IMR-90 (cell line): ENCODE measurements at regions not wholly inside any gene's neighbourhood (a gene's known extent, or its start where the extent isn't known, plus 50 kb on each side); places are given as distances from the start of the nearest gene placed in this dataset.

Experiments used
- ATAC-seq: fragments of 200-7000 bp; cut with Tn5 transposase; 2 replicates; pipeline ENCODE4 v1.9.1; 2020; ENCODE audit warnings: low read depth, mild to moderate bottlenecking, moderate library complexity
- BruUV-seq: library from RNA; stranded (reverse); fragments of 400-500 nt; replicated peaks from 2 replicates; lab custom pipeline; 2021; lab: Mats Ljungman, UMichigan
- CTCF ChIA-PET: fragments of 300-600 bp; formaldehyde crosslinking; extraction: SDS; loops from one replicate; lab custom pipeline; 2021; ENCODE audit warnings: antibody characterized with exemption; lab: Yijun Ruan, JAX
- POLR2A ChIA-PET: fragments of 300-600 bp; sonication (Branson Sonifier 250); formaldehyde crosslinking; loops from one replicate; lab custom pipeline; 2022; ENCODE audit warnings: antibody characterized with exemption; ENCODE audit not compliant: unreplicated experiment; lab: Charles Lee
- DNase-seq: peaks from one replicate; pipeline ENCODE4 v3.0.0; 2013
- H2AFZ ChIP-seq: replicated peaks from 2 replicates; pipeline ENCODE3; 2013; ENCODE audit warnings: low read length, mild to moderate bottlenecking; ENCODE audit not compliant: poor library complexity
- H2AK5ac ChIP-seq: 2 replicates; pipeline ENCODE4 v1.6.1; 2013; ENCODE audit warnings: low read depth, low read length, inconsistent platforms
- H2AK9ac ChIP-seq: replicated peaks from 2 replicates; pipeline ENCODE3; 2013; ENCODE audit warnings: mild to moderate bottlenecking, low read depth, low read length, moderate library complexity; ENCODE audit not compliant: poor library complexity
- H2BK120ac ChIP-seq: 2 replicates; pipeline ENCODE4 v1.6.1; 2013; ENCODE audit warnings: low read depth, low read length, inconsistent platforms
- H2BK15ac ChIP-seq: 3 replicates; pipeline ENCODE4 v1.6.1; 2013; ENCODE audit warnings: low read depth, low read length, inconsistent platforms
- H2BK20ac ChIP-seq: 2 replicates; pipeline ENCODE4 v1.6.1; 2013; ENCODE audit warnings: low read depth, mild to moderate bottlenecking, inconsistent platforms, low read length, moderate library complexity
- H2BK5ac ChIP-seq: 2 replicates; pipeline ENCODE4 v1.6.1; 2013; ENCODE audit warnings: mild to moderate bottlenecking, low read depth, low read length, inconsistent platforms; ENCODE audit not compliant: poor library complexity, severe bottlenecking
- H3K14ac ChIP-seq: replicated peaks from 2 replicates; pipeline ENCODE4 v1.6.1; 2013; ENCODE audit warnings: low read depth, low read length, inconsistent platforms
- H3K18ac ChIP-seq: 2 replicates; pipeline ENCODE4 v1.6.1; 2013; ENCODE audit warnings: low read depth, low read length, control low read depth
- H3K23ac ChIP-seq: 2 replicates; pipeline ENCODE4 v1.6.1; 2013; ENCODE audit warnings: low read depth, low read length, inconsistent platforms
- H3K27ac ChIP-seq: 2 replicates; pipeline ENCODE4 v1.5.1; 2013; ENCODE audit warnings: mild to moderate bottlenecking, control low read depth, low read length; ENCODE audit not compliant: insufficient read depth
- H3K27me3 ChIP-seq: 2 replicates; pipeline ENCODE4 v1.6.1; 2013; ENCODE audit warnings: low read length; ENCODE audit not compliant: control insufficient read depth, insufficient read depth
- H3K36me3 ChIP-seq: 2 replicates; pipeline ENCODE4 v1.6.1; 2013; ENCODE audit warnings: low read length, mixed read lengths; ENCODE audit not compliant: control insufficient read depth, insufficient read depth
- H3K4ac ChIP-seq: 2 replicates; pipeline ENCODE4 v1.6.1; 2013; ENCODE audit warnings: low read depth, low read length, inconsistent platforms
- H3K4me1 ChIP-seq: 2 replicates; pipeline ENCODE4 v1.6.1; 2013; ENCODE audit warnings: low read length, mixed read lengths; ENCODE audit not compliant: control insufficient read depth, insufficient read depth
- H3K4me2 ChIP-seq: 2 replicates; pipeline ENCODE4 v1.6.1; 2013; ENCODE audit warnings: low read depth, mild to moderate bottlenecking, control low read depth, low read length, moderate library complexity
- H3K4me3 ChIP-seq: 2 replicates; pipeline ENCODE4 v1.5.1; 2013; ENCODE audit warnings: low read depth, mild to moderate bottlenecking, control low read depth, low read length, moderate library complexity; ENCODE audit not compliant: insufficient read depth
- H3K56ac ChIP-seq: 2 replicates; pipeline ENCODE4 v1.6.1; 2013; ENCODE audit warnings: low read length, inconsistent platforms; ENCODE audit not compliant: insufficient read depth; ENCODE audit errors: extremely low read depth
- H3K79me1 ChIP-seq, 2 experiments: 2 replicates each; pipeline ENCODE4 v1.6.1; 2013; ENCODE audit warnings: low read length in 2 of 2, inconsistent platforms in 1 of 2, low read depth in 1 of 2
- H3K9ac ChIP-seq: 2 replicates; pipeline ENCODE4 v1.6.1; 2013; ENCODE audit warnings: low read depth, low read length, control low read depth
- H3K9me1 ChIP-seq: 2 replicates; pipeline ENCODE4 v1.6.1; 2013; ENCODE audit warnings: low read length, inconsistent platforms; ENCODE audit not compliant: insufficient read depth
- H3K9me3 ChIP-seq: 2 replicates; pipeline ENCODE4 v1.6.1; 2013; ENCODE audit warnings: low read length; ENCODE audit not compliant: control insufficient read depth, insufficient read depth
- H4K20me1 ChIP-seq: 2 replicates; pipeline ENCODE4 v1.6.1; 2013; ENCODE audit warnings: low read length, inconsistent platforms; ENCODE audit not compliant: insufficient read depth
- H4K5ac ChIP-seq: 2 replicates; pipeline ENCODE4 v1.6.1; 2013; ENCODE audit warnings: mild to moderate bottlenecking, low read depth, low read length, control low read depth
- H4K8ac ChIP-seq, 2 experiments: 2 replicates each; pipeline ENCODE4 v1.6.1; 2013; ENCODE audit warnings: low read depth in 2 of 2, low read length in 2 of 2, control low read depth in 1 of 2, inconsistent platforms in 1 of 2
- H4K91ac ChIP-seq: 2 replicates; pipeline ENCODE4 v1.6.1; 2013; ENCODE audit warnings: low read depth, low read length, inconsistent platforms; ENCODE audit not compliant: insufficient read depth
- BHLHE40 ChIP-seq: fragments of 150-350 bp; IDR thresholded peaks from 2 replicates; pipeline ENCODE4 v1.6.1; 2016; ENCODE audit warnings: mild to moderate bottlenecking, low read depth, low read length
- CHD1 ChIP-seq: IDR thresholded peaks from 2 replicates; pipeline ENCODE4 v1.6.1; 2012; ENCODE audit warnings: low read depth, low read length, improper control_type of control experiment
- MAFK ChIP-seq: IDR thresholded peaks from 2 replicates; pipeline ENCODE4 v1.6.1; 2012; ENCODE audit warnings: low read depth, low read length, improper control_type of control experiment
- MAZ ChIP-seq: IDR thresholded peaks from 2 replicates; pipeline ENCODE4 v1.6.1; 2012; ENCODE audit warnings: low read depth, mild to moderate bottlenecking, low read length, improper control_type of control experiment, moderate library complexity, borderline replicate concordance
- MXI1 ChIP-seq: IDR thresholded peaks from 2 replicates; pipeline ENCODE4 v1.6.1; 2012; ENCODE audit warnings: low read depth, mild to moderate bottlenecking, low read length, moderate library complexity, borderline replicate concordance
- NFE2L2 ChIP-seq: fragments of 150-350 bp; IDR thresholded peaks from 2 replicates; pipeline ENCODE4 v1.6.1; 2016; ENCODE audit warnings: low read depth, mild to moderate bottlenecking, low read length
- POLR2A ChIP-seq: IDR thresholded peaks from 2 replicates; pipeline ENCODE4 v1.6.1; 2012; ENCODE audit warnings: mild to moderate bottlenecking, low read depth, low read length
- RCOR1 ChIP-seq: IDR thresholded peaks from 2 replicates; pipeline ENCODE4 v1.6.1; 2012; ENCODE audit warnings: mild to moderate bottlenecking, low read length, improper control_type of control experiment; ENCODE audit not compliant: insufficient replicate concordance
- SMC3 ChIP-seq: fragments of 150-350 bp; IDR thresholded peaks from 2 replicates; pipeline ENCODE4 v1.6.1; 2016; ENCODE audit warnings: low read depth, mild to moderate bottlenecking, antibody characterized with exemption, low read length, moderate library complexity
- WGBS, 2 experiments: methylation state at CpG; one replicate each; pipeline versions ENCODE4 v1.1.5 to v1.1.7; 2013; ENCODE audit warnings: missing lambda C conversion rate in 2 of 2; ENCODE audit not compliant: insufficient read length in 1 of 2; ENCODE audit errors: extremely low coverage in 2 of 2; 5-methylcytosine and 5-hydroxymethylcytosine counted together
- dilution Hi-C: fragments of 300-500 bp; cut with HindIII; formaldehyde crosslinking; loops from one replicate; pipeline ENCODE4 v1.14.3; 2018; ENCODE audit warnings: low sequenced_read_pairs; ENCODE audit not compliant: unreplicated experiment
- in situ Hi-C: fragments of 300-500 bp; cut with MboI; formaldehyde crosslinking; loops from 3 replicates; pipeline ENCODE4 v1.14.3; 2019; ENCODE audit warnings: low sequenced_read_pairs, inconsistent platforms, mixed read lengths
- intact Hi-C: fragments of 100-400 bp; cut with micrococcal nuclease; formaldehyde crosslinking; loops from 2 replicates; pipeline ENCODE4 v1.10.0; 2022
- TF ChIP-seq, protein P1 (sequence below): fragments of 150-350 bp; IDR thresholded peaks from 2 replicates; pipeline ENCODE4 v1.6.1; 2017; ENCODE audit warnings: mild to moderate bottlenecking, antibody characterized with exemption, low read length, low read depth
- TF ChIP-seq, protein P2 (sequence below): fragments of 150-350 bp; IDR thresholded peaks from 2 replicates; pipeline ENCODE4 v1.6.1; 2016; ENCODE audit warnings: low read depth, mild to moderate bottlenecking, low read length, moderate library complexity, borderline replicate concordance
- TF ChIP-seq, protein P3 (sequence below): conservative IDR thresholded peaks from 2 replicates; pipeline ENCODE4 v1.5.1; 2012; ENCODE audit warnings: mild to moderate bottlenecking, low read depth, low read length, improper control_type of control experiment

DNA sequence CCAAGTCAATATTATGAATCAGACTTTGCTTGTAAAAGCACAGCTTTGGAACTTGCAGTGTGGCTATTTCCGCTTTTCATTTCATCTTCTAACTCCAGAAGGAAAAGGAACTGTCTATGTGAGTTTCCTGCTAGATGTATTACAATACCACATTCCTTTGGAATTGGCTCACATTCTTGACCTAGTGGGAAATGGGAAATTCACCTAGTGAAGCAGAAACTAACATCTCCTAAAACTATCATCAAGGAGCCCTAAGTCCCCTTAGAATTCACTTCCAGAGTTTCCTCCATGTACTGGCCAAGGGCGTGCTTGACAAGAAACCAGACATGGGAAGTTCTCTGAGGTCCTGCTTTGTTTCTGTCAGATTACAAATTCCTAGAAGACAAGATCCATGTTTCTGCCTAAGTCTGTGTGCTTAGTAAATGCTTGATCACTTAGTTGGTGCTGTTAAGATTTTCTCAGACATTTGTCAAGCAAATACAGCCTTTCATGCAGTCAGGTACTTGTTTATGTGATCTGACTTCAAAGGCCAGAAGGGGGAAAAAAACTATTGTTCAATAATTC is 275.7 kb upstream of the FN1 start (continued):
- TF ChIP-seq MAZ: no peak

DNA sequence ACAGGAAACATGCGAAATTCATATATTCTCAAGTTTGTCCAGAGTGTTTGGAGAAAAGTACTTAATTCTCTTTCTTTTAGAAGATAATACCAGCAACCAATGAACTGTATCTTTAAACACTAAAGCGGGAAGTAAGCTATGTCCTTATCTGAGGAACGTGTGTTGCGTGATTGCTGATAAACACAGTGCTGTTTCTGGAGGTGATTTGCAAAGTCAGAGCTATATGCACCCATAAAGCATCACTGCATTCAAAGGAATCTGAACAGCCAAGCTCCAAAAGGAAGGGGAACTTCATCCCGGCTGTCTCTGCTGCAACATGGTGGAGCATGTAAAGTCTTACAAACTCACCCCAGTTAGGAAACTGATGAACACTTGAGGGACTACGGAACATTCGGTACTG is 271.7 kb upstream of the FN1 start:
- no peak overlapping the region for H2BK15ac ChIP-seq
- no peak overlapping the region for H2AFZ ChIP-seq
- no peak overlapping the region; the same call in 1 of the 2 replicates for H4K91ac ChIP-seq
- peak overlapping the region; percentile 42; the same call in 1 of the 2 replicates for H3K18ac ChIP-seq
- no peak overlapping the region for H3K4me3 ChIP-seq
- H3K14ac ChIP-seq: peak overlapping the region; percentile 46
- peak overlapping the region in 1 of 2 experiments; percentile 17; a peak in 1 of 4 replicates for H4K8ac ChIP-seq
- H4K5ac ChIP-seq: no peak overlapping the region
- H3K36me3 ChIP-seq: no peaks in the 10 kb centered on the region
- no CpG with 5 or more reads among the region's 7 CpGs for WGBS, 2 experiments
- no peaks in the 10 kb centered on the region for H3K79me1 ChIP-seq
- no TSS peak for BruUV-seq
- H3K56ac ChIP-seq: no peak overlapping the region
- H3K9me3 ChIP-seq: no peaks in the 10 kb centered on the region
- H2BK5ac ChIP-seq: no peak overlapping the region
- in situ Hi-C loops (no loop called here), dilution Hi-C loops (no loop called here), intact Hi-C loops (no loop called here)
- no peaks in the 10 kb centered on the region for H3K27me3 ChIP-seq
- H3K23ac ChIP-seq: no peak overlapping the region
- no peak for TF ChIP-seq CHD1
- TF ChIP-seq NFE2L2: no peak
- TF ChIP-seq, protein P1, sequence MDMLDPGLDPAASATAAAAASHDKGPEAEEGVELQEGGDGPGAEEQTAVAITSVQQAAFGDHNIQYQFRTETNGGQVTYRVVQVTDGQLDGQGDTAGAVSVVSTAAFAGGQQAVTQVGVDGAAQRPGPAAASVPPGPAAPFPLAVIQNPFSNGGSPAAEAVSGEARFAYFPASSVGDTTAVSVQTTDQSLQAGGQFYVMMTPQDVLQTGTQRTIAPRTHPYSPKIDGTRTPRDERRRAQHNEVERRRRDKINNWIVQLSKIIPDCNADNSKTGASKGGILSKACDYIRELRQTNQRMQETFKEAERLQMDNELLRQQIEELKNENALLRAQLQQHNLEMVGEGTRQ: no peak
- no peak for TF ChIP-seq BHLHE40
- TF ChIP-seq, protein P2, sequence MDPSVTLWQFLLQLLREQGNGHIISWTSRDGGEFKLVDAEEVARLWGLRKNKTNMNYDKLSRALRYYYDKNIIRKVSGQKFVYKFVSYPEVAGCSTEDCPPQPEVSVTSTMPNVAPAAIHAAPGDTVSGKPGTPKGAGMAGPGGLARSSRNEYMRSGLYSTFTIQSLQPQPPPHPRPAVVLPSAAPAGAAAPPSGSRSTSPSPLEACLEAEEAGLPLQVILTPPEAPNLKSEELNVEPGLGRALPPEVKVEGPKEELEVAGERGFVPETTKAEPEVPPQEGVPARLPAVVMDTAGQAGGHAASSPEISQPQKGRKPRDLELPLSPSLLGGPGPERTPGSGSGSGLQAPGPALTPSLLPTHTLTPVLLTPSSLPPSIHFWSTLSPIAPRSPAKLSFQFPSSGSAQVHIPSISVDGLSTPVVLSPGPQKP: no peak
- TF ChIP-seq MXI1: no peak
- no peak for TF ChIP-seq SMC3
- TF ChIP-seq, protein P3, sequence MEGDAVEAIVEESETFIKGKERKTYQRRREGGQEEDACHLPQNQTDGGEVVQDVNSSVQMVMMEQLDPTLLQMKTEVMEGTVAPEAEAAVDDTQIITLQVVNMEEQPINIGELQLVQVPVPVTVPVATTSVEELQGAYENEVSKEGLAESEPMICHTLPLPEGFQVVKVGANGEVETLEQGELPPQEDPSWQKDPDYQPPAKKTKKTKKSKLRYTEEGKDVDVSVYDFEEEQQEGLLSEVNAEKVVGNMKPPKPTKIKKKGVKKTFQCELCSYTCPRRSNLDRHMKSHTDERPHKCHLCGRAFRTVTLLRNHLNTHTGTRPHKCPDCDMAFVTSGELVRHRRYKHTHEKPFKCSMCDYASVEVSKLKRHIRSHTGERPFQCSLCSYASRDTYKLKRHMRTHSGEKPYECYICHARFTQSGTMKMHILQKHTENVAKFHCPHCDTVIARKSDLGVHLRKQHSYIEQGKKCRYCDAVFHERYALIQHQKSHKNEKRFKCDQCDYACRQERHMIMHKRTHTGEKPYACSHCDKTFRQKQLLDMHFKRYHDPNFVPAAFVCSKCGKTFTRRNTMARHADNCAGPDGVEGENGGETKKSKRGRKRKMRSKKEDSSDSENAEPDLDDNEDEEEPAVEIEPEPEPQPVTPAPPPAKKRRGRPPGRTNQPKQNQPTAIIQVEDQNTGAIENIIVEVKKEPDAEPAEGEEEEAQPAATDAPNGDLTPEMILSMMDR: no peak
- TF ChIP-seq POLR2A: no peak
- no peak for TF ChIP-seq RCOR1
- no peak for TF ChIP-seq MAFK
- ChIA-PET POLR2A (no interaction called here), CTCF (no interaction called here)
- no peak overlapping the region for H2AK9ac ChIP-seq
- no peaks in the 10 kb centered on the region for H4K20me1 ChIP-seq
- no peak for DNase-seq
- H3K27ac ChIP-seq: no peak overlapping the region
- H2BK120ac ChIP-seq: peak overlapping the region; percentile 25; the same call in 1 of the 2 replicates
- H3K4me1 ChIP-seq: peaks cover 21% of the 10 kb centered on the region
- H3K9ac ChIP-seq: no peak overlapping the region
- peaks cover 8% of the 10 kb centered on the region for H3K9me1 ChIP-seq
- peak overlapping the region; percentile 3 for H2BK20ac ChIP-seq
- no peak for ATAC-seq
- no peak overlapping the region for H3K4me2 ChIP-seq
- peak overlapping the region; percentile 85; the same call in 1 of the 2 replicates for H2AK5ac ChIP-seq
- H3K4ac ChIP-seq: peak overlapping the region; percentile 31; the same call in 1 of the 2 replicates
